ENCODE measurements at regions not wholly inside any gene's neighbourhood (a gene's known extent, or its start where the extent isn't known, plus 50 kb on each side); places are given as distances from the start of the nearest gene placed in this dataset.

DNA sequence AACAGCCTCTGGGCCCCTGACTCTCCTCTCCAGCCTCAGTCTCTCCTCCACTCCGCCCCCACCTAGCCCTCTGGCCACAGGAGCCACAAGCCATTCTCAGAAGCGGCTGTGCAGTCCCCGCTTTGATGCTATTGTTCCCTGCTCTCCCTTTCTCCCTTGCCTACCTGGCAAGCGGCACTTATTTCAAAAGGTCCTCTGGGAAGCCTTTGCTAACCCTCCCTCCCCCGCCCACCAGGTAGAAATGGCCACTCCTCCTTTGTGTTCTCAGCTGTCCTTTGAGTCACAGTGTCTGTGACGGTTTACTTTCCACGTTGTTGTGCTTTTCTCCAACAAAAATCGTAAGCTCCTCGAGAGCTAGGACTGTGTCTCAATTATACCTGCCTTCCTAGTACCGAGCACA lies 338.4 kb upstream of the PROX1 start:
- no peak for TF ChIP-seq TAF1 (IDR thresholded peaks at IDR 0.05; ENCODE audit: borderline replicate concordance, low read depth, low read length)
- no peak for TF ChIP-seq RCOR1 (IDR thresholded peaks at IDR 0.05; ENCODE audit: low read length)
- TF ChIP-seq, protein P1, sequence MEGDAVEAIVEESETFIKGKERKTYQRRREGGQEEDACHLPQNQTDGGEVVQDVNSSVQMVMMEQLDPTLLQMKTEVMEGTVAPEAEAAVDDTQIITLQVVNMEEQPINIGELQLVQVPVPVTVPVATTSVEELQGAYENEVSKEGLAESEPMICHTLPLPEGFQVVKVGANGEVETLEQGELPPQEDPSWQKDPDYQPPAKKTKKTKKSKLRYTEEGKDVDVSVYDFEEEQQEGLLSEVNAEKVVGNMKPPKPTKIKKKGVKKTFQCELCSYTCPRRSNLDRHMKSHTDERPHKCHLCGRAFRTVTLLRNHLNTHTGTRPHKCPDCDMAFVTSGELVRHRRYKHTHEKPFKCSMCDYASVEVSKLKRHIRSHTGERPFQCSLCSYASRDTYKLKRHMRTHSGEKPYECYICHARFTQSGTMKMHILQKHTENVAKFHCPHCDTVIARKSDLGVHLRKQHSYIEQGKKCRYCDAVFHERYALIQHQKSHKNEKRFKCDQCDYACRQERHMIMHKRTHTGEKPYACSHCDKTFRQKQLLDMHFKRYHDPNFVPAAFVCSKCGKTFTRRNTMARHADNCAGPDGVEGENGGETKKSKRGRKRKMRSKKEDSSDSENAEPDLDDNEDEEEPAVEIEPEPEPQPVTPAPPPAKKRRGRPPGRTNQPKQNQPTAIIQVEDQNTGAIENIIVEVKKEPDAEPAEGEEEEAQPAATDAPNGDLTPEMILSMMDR (IDR thresholded peaks at IDR 0.05) = no peak
- no peak for TF ChIP-seq ELF1 (IDR thresholded peaks at IDR 0.05)
- no peak for TF ChIP-seq YY1 (IDR thresholded peaks at IDR 0.05; ENCODE audit: low read depth)
- TF ChIP-seq EP300 (IDR thresholded peaks at IDR 0.05; ENCODE audit: borderline replicate concordance in 1 of 2, low read depth in 1 of 2, low read length in 1 of 2) = no peak
- TF ChIP-seq GABPA (IDR thresholded peaks at IDR 0.05; ENCODE audit: low read depth) = no peak
- TF ChIP-seq FOXM1 (IDR thresholded peaks at IDR 0.05; ENCODE audit: low read depth) = no peak
- TF ChIP-seq POLR2AphosphoS5 (IDR thresholded peaks at IDR 0.05; ENCODE audit: low read depth, low read length) = no peak
- TF ChIP-seq MEF2A (IDR thresholded peaks at IDR 0.05; ENCODE audit: borderline replicate concordance, low read depth) = no peak

All from SK-N-SH (cell line).